Upper lobe of right lung (tissue), 1 donor: ENCODE measurements at regions not wholly inside any gene's neighbourhood (a gene's known extent, or its start where the extent isn't known, plus 50 kb on each side); places are given as distances from the start of the nearest gene placed in this dataset.

ENCODE experiments used
- ATAC-seq: fragments of 200-7000 bp; cut with Tn5 transposase; one replicate; pipeline ENCODE4 v1.9.1; 2020; ENCODE audit warnings: mild to moderate bottlenecking, moderate library complexity
- DNase-seq: peaks from one replicate; pipeline ENCODE4 v3.0.0-alpha.2; 2020
- H3K27ac ChIP-seq: fragments of 200-600 bp; one replicate; pipeline ENCODE4 v1.8.0; 2022
- H3K27me3 ChIP-seq: fragments of 200-600 bp; one replicate; pipeline ENCODE4 v1.8.0; 2022; ENCODE audit warnings: mild to moderate bottlenecking
- H3K36me3 ChIP-seq: fragments of 200-600 bp; one replicate; pipeline ENCODE4 v1.8.0; 2022
- H3K4me1 ChIP-seq: fragments of 200-600 bp; one replicate; pipeline ENCODE4 v1.8.0; 2022
- H3K4me3 ChIP-seq: fragments of 200-600 bp; one replicate; pipeline ENCODE4 v1.8.0; 2022; ENCODE audit warnings: mild to moderate bottlenecking
- H3K9me3 ChIP-seq: fragments of 200-600 bp; one replicate; pipeline ENCODE4 v1.8.0; 2022
- CTCF ChIP-seq: fragments of 200-600 bp; IDR thresholded peaks from one replicate; pipeline ENCODE4 v1.8.0; 2022; ENCODE audit warnings: antibody characterized with exemption
- intact Hi-C: fragments of 100-400 bp; cut with DNase I; formaldehyde crosslinking; loops from one replicate; pipeline ENCODE4 v1.11.0; 2022
- donor health status: DM: no; HTN: yes; CAD: no; lungs with severe emphysema.

- ATAC-seq (no peak), DNase-seq (no peak)
- no peak for TF ChIP-seq CTCF
- Histone ChIP-seq H3K27ac (no peak overlapping the region), H3K27me3 (no peaks in the 10 kb centered on the region), H3K4me3 (no peak overlapping the region), H3K4me1 (no peaks in the 10 kb centered on the region), H3K36me3 (no peaks in the 10 kb centered on the region), H3K9me3 (no peaks in the 10 kb centered on the region)
- intact Hi-C loops, result no loop called here
These were observed 74.7 kb downstream of the BUD13 start for GRCh38 chr11:116698080-116698479.

DNA sequence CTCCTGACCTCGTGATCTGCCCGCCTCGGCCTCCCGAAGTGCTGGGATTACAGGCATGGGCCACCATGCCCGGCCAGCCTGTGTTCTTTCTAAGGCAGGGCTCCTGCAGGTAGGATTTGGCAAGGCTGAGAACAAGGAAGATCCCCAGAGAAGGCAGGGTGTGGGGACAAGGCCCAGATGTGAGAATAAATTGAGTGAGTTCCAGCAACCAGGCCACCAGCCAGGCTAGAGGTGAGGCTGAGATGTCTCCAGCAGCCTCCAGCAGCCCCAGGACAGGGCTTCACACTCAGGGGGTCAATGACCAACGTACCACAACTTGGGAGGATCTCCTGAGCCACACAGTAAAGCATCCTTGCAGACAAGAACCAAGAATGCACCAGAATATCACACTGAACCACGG lies 75.1 kb downstream of the BUD13 start:
- intact Hi-C loops, result no loop called here
- H3K4me3 ChIP-seq, result no peak overlapping the region
- no peaks in the 10 kb centered on the region for H3K9me3 ChIP-seq
- H3K4me1 ChIP-seq, result no peaks in the 10 kb centered on the region
- no peak for TF ChIP-seq CTCF
- no peak overlapping the region for H3K27ac ChIP-seq
- DNase-seq (no peak), ATAC-seq (no peak)
- H3K36me3 ChIP-seq, result no peaks in the 10 kb centered on the region
- H3K27me3 ChIP-seq, result no peaks in the 10 kb centered on the region

GRCh38 chr11:116697011-116697410 lies 75.8 kb downstream of the BUD13 start:
- intact Hi-C loops, result no loop called here
- Histone ChIP-seq H3K4me1 (no peaks in the 10 kb centered on the region), H3K27ac (no peak overlapping the region), H3K36me3 (no peaks in the 10 kb centered on the region), H3K9me3 (no peaks in the 10 kb centered on the region), H3K4me3 (no peak overlapping the region), H3K27me3 (no peaks in the 10 kb centered on the region)
- ATAC-seq (no peak), DNase-seq (no peak)
- TF ChIP-seq CTCF, result no peak

GRCh38 chr11:116696381-116696941 lies 76.3 kb downstream of the BUD13 start:
- Histone ChIP-seq H3K36me3 (no peaks in the 10 kb centered on the region), H3K9me3 (no peaks in the 10 kb centered on the region), H3K27me3 (no peaks in the 10 kb centered on the region), H3K4me1 (no peaks in the 10 kb centered on the region), H3K27ac (no peak overlapping the region), H3K4me3 (no peak overlapping the region)
- ATAC-seq (no peak), DNase-seq (no peak)
- TF ChIP-seq CTCF, result no peak
- intact Hi-C loops, result no loop called here

- no peak for ATAC-seq
- Histone ChIP-seq H3K9me3 (no peaks in the 10 kb centered on the region), H3K27ac (no peak overlapping the region), H3K27me3 (no peaks in the 10 kb centered on the region), H3K4me1 (no peaks in the 10 kb centered on the region), H3K36me3 (no peaks in the 10 kb centered on the region), H3K4me3 (no peak overlapping the region)
- no peak for TF ChIP-seq CTCF
- intact Hi-C loops, result no loop called here
- DNase-seq, result no peak
These were observed 77.0 kb downstream of the BUD13 start for GRCh38 chr11:116695657-116696254.
